ENCODE measurements at regions not wholly inside any gene's neighbourhood (a gene's known extent, or its start where the extent isn't known, plus 50 kb on each side); places are given as distances from the start of the nearest gene placed in this dataset.
"Not testable (repeated sequence)": the region's sequence is repeated elsewhere in the genome, so short reads cannot be mapped to it uniquely, and the experiment has no call there.

GRCh38 chr17:16861152-16861551 is 110.8 kb downstream of the TNFRSF13B start:
- H3K4me1 ChIP-seq (ENCODE audit: control insufficient read depth in 2 of 2, insufficient read depth in 1 of 2, low read depth in 1 of 2, low read length in 2 of 2); H4K8ac ChIP-seq (ENCODE audit: low read depth, low read length); H2BK12ac ChIP-seq (ENCODE audit: low read length); H3K4me3 ChIP-seq (ENCODE audit: low read length in 2 of 2); H3K18ac ChIP-seq (ENCODE audit: low read length); H3K4ac ChIP-seq (ENCODE audit: low read length); H2AK5ac ChIP-seq (ENCODE audit: low read depth, low read length); H2BK120ac ChIP-seq (ENCODE audit: low read depth, low read length); H3K27me3 ChIP-seq (ENCODE audit: control insufficient read depth in 3 of 3, insufficient read depth in 3 of 3, low read depth in 1 of 3, low read length in 3 of 3); H3K27ac ChIP-seq (replicated peaks; ENCODE audit: low read length); DNase-seq (ENCODE audit: low spot score); H3K9ac ChIP-seq (ENCODE audit: low read depth, low read length, poor library complexity); H3K9me3 ChIP-seq (replicated peaks in 1 of 2; ENCODE audit: control insufficient read depth in 2 of 2, insufficient read depth in 1 of 2, low read depth in 1 of 2, low read length in 2 of 2); H3K79me1 ChIP-seq (ENCODE audit: low read depth, low read length); H3K14ac ChIP-seq (ENCODE audit: low read length); H4K91ac ChIP-seq (ENCODE audit: low read depth, low read length, poor library complexity); H3K36me3 ChIP-seq (replicated peaks in 1 of 2; ENCODE audit: control insufficient read depth in 2 of 2, insufficient read depth in 2 of 2, low read length in 2 of 2); H2AFZ ChIP-seq (ENCODE audit: low read length); H3K23ac ChIP-seq (ENCODE audit: low read depth, low read length, poor library complexity); H2BK15ac ChIP-seq (ENCODE audit: low read length); H3K4me2 ChIP-seq (ENCODE audit: insufficient read depth, low read length, poor library complexity, severe bottlenecking); H2BK5ac ChIP-seq (ENCODE audit: low read length): not testable (repeated sequence)
- no CpG with 5 or more reads among the region's 8 CpGs for WGBS, 2 donors (ENCODE audit: extremely low coverage in 2 of 2, insufficient read length in 2 of 2, insufficient replicate concordance in 1 of 2)

GRCh38 chr17:16860467-16860866 is 111.5 kb downstream of the TNFRSF13B start:
- not testable (repeated sequence) for H3K23ac ChIP-seq (ENCODE audit: low read depth, low read length, poor library complexity); H2BK12ac ChIP-seq (ENCODE audit: low read length); H3K36me3 ChIP-seq (replicated peaks in 1 of 2; ENCODE audit: control insufficient read depth in 2 of 2, insufficient read depth in 2 of 2, low read length in 2 of 2); H3K18ac ChIP-seq (ENCODE audit: low read length); H3K4me1 ChIP-seq (ENCODE audit: control insufficient read depth in 2 of 2, insufficient read depth in 1 of 2, low read depth in 1 of 2, low read length in 2 of 2); H3K27me3 ChIP-seq (ENCODE audit: control insufficient read depth in 3 of 3, insufficient read depth in 3 of 3, low read depth in 1 of 3, low read length in 3 of 3); H2BK15ac ChIP-seq (ENCODE audit: low read length); DNase-seq (ENCODE audit: low spot score); H3K9ac ChIP-seq (ENCODE audit: low read depth, low read length, poor library complexity); H2BK120ac ChIP-seq (ENCODE audit: low read depth, low read length); H4K8ac ChIP-seq (ENCODE audit: low read depth, low read length); H2AK5ac ChIP-seq (ENCODE audit: low read depth, low read length); H2AFZ ChIP-seq (ENCODE audit: low read length); H4K91ac ChIP-seq (ENCODE audit: low read depth, low read length, poor library complexity); H3K4me2 ChIP-seq (ENCODE audit: insufficient read depth, low read length, poor library complexity, severe bottlenecking); H2BK5ac ChIP-seq (ENCODE audit: low read length); H3K79me1 ChIP-seq (ENCODE audit: low read depth, low read length); H3K14ac ChIP-seq (ENCODE audit: low read length); H3K9me3 ChIP-seq (replicated peaks in 1 of 2; ENCODE audit: control insufficient read depth in 2 of 2, insufficient read depth in 1 of 2, low read depth in 1 of 2, low read length in 2 of 2); H3K4me3 ChIP-seq (ENCODE audit: low read length in 2 of 2); H3K4ac ChIP-seq (ENCODE audit: low read length); H3K27ac ChIP-seq (replicated peaks; ENCODE audit: low read length)
- WGBS, 2 donors (ENCODE audit: extremely low coverage in 2 of 2, insufficient read length in 2 of 2, insufficient replicate concordance in 1 of 2): no CpG with 5 or more reads among the region's 9 CpGs

DNA sequence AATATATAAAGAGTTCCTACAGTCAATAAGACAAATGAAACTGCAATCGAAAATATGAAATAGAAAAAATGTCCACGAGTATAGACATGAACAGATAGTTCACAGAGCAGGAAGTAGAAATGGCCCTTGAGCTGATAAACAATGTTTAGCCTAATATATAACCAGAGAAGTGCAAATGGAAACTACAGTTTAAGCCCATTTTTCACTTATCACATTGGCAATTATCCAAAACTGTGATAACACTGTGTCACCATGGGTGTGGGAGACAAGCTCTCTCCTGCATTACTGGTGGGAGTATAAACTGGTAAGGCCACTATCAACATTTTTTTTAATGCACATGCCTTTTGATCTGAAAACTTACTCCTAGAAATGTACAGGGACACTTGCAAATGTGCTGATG is 112.4 kb downstream of the TNFRSF13B start:
- WGBS, 2 donors (ENCODE audit: extremely low coverage in 2 of 2, insufficient read length in 2 of 2, insufficient replicate concordance in 1 of 2): no CpG with 5 or more reads among the region's 2 CpGs
- not testable (repeated sequence) for H4K8ac ChIP-seq (ENCODE audit: low read depth, low read length); H4K91ac ChIP-seq (ENCODE audit: low read depth, low read length, poor library complexity); H3K27me3 ChIP-seq (ENCODE audit: control insufficient read depth in 3 of 3, insufficient read depth in 3 of 3, low read depth in 1 of 3, low read length in 3 of 3); H3K4ac ChIP-seq (ENCODE audit: low read length); H2BK120ac ChIP-seq (ENCODE audit: low read depth, low read length); H3K4me1 ChIP-seq (ENCODE audit: control insufficient read depth in 2 of 2, insufficient read depth in 1 of 2, low read depth in 1 of 2, low read length in 2 of 2); H3K4me3 ChIP-seq (ENCODE audit: low read length in 2 of 2); H3K79me1 ChIP-seq (ENCODE audit: low read depth, low read length); H2BK5ac ChIP-seq (ENCODE audit: low read length); H2BK15ac ChIP-seq (ENCODE audit: low read length); H3K9ac ChIP-seq (ENCODE audit: low read depth, low read length, poor library complexity); H3K36me3 ChIP-seq (replicated peaks in 1 of 2; ENCODE audit: control insufficient read depth in 2 of 2, insufficient read depth in 2 of 2, low read length in 2 of 2); H2AFZ ChIP-seq (ENCODE audit: low read length); H3K9me3 ChIP-seq (replicated peaks in 1 of 2; ENCODE audit: control insufficient read depth in 2 of 2, insufficient read depth in 1 of 2, low read depth in 1 of 2, low read length in 2 of 2); H3K23ac ChIP-seq (ENCODE audit: low read depth, low read length, poor library complexity); H2AK5ac ChIP-seq (ENCODE audit: low read depth, low read length); H3K18ac ChIP-seq (ENCODE audit: low read length); H3K4me2 ChIP-seq (ENCODE audit: insufficient read depth, low read length, poor library complexity, severe bottlenecking); H2BK12ac ChIP-seq (ENCODE audit: low read length); DNase-seq (ENCODE audit: low spot score); H3K14ac ChIP-seq (ENCODE audit: low read length); H3K27ac ChIP-seq (replicated peaks; ENCODE audit: low read length)

- H2BK5ac ChIP-seq (ENCODE audit: low read length); H4K8ac ChIP-seq (ENCODE audit: low read depth, low read length); H2BK15ac ChIP-seq (ENCODE audit: low read length); H3K27ac ChIP-seq (replicated peaks; ENCODE audit: low read length); H3K27me3 ChIP-seq (ENCODE audit: control insufficient read depth in 3 of 3, insufficient read depth in 3 of 3, low read depth in 1 of 3, low read length in 3 of 3); DNase-seq (ENCODE audit: low spot score); H3K36me3 ChIP-seq (replicated peaks in 1 of 2; ENCODE audit: control insufficient read depth in 2 of 2, insufficient read depth in 2 of 2, low read length in 2 of 2); H4K91ac ChIP-seq (ENCODE audit: low read depth, low read length, poor library complexity); H3K79me1 ChIP-seq (ENCODE audit: low read depth, low read length); H2AFZ ChIP-seq (ENCODE audit: low read length); H3K14ac ChIP-seq (ENCODE audit: low read length); H3K4me3 ChIP-seq (ENCODE audit: low read length in 2 of 2); H3K9me3 ChIP-seq (replicated peaks in 1 of 2; ENCODE audit: control insufficient read depth in 2 of 2, insufficient read depth in 1 of 2, low read depth in 1 of 2, low read length in 2 of 2); H3K4ac ChIP-seq (ENCODE audit: low read length); H2BK120ac ChIP-seq (ENCODE audit: low read depth, low read length); H3K23ac ChIP-seq (ENCODE audit: low read depth, low read length, poor library complexity); H2AK5ac ChIP-seq (ENCODE audit: low read depth, low read length); H3K4me1 ChIP-seq (ENCODE audit: control insufficient read depth in 2 of 2, insufficient read depth in 1 of 2, low read depth in 1 of 2, low read length in 2 of 2); H2BK12ac ChIP-seq (ENCODE audit: low read length); H3K4me2 ChIP-seq (ENCODE audit: insufficient read depth, low read length, poor library complexity, severe bottlenecking): not testable (repeated sequence)
- Histone ChIP-seq H3K9ac (ENCODE audit: low read depth, low read length, poor library complexity) (peak overlapping the region; percentile 21), H3K18ac (ENCODE audit: low read length) (peak overlapping the region; percentile 44)
- no CpG with 5 or more reads among the region's 6 CpGs for WGBS, 2 donors (ENCODE audit: extremely low coverage in 2 of 2, insufficient read length in 2 of 2, insufficient replicate concordance in 1 of 2)
Measured at GRCh38 chr17:16857746-16858145, 114.2 kb downstream of the TNFRSF13B start.
